ENCODE measurements at regions not wholly inside any gene's neighbourhood (a gene's known extent, or its start where the extent isn't known, plus 50 kb on each side); places are given as distances from the start of the nearest gene placed in this dataset.
"Not testable (repeated sequence)": the region's sequence is repeated elsewhere in the genome, so short reads cannot be mapped to it uniquely, and the experiment has no call there.

- H3K27ac ChIP-seq (replicated peaks); H3K36me3 ChIP-seq; H3K4me1 ChIP-seq; H3K27me3 ChIP-seq (ENCODE audit: low read depth); H3K9me3 ChIP-seq (replicated peaks); intact Hi-C loops (cut with micrococcal nuclease); H3K4me3 ChIP-seq: not testable (repeated sequence)
- peak; percentile 38 for DNase-seq
- TF ChIP-seq CTCF (IDR thresholded peaks at IDR 0.05; ENCODE audit: borderline replicate concordance): peak; percentile 29
Measured at GRCh38 chr1:181247-182216, 269.9 kb downstream of the OR4F29 start.

DNA sequence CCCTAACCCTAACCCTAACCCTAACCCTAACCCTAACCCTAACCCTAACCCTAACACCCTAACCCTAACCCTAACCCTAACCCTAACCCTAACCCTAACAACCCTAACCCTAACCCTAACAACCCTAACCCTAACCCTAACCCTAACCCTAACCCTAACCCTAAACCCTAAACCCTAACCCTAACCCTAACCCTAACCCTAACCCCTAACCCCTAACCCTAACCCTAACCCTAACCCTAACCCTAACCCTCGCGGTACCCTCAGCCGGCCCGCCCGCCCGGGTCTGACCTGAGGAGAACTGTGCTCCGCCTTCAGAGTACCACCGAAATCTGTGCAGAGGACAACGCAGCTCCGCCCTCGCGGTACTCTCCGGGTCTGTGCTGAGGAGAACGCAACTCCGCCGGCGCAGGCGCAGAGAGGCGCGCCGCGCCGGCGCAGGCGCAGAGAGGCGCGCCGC, 270.7 kb downstream of the OR4F29 start:
- DNase-seq; H3K27ac ChIP-seq (replicated peaks); H3K27me3 ChIP-seq (ENCODE audit: low read depth); H3K9me3 ChIP-seq (replicated peaks); intact Hi-C loops (cut with micrococcal nuclease); H3K4me3 ChIP-seq; H3K36me3 ChIP-seq; H3K4me1 ChIP-seq: not testable (repeated sequence)

GRCh38 chr1:138842-139241, 312.6 kb downstream of the OR4F29 start:
- intact Hi-C loops (cut with micrococcal nuclease); DNase-seq: not testable (repeated sequence)

GRCh38 chr1:137664-138063, 313.8 kb downstream of the OR4F29 start:
- DNase-seq; intact Hi-C loops (cut with micrococcal nuclease); H3K36me3 ChIP-seq; H3K9me3 ChIP-seq (replicated peaks); H3K27me3 ChIP-seq (ENCODE audit: low read depth); H3K27ac ChIP-seq (replicated peaks); H3K4me3 ChIP-seq; H3K4me1 ChIP-seq: not testable (repeated sequence)

More at GRCh38 chr1:138842-139241, 312.6 kb downstream of the OR4F29 start:
- not testable (repeated sequence) for H3K36me3 ChIP-seq; H3K4me1 ChIP-seq; H3K4me3 ChIP-seq; H3K27ac ChIP-seq (replicated peaks); H3K27me3 ChIP-seq (ENCODE audit: low read depth); H3K9me3 ChIP-seq (replicated peaks)

DNA sequence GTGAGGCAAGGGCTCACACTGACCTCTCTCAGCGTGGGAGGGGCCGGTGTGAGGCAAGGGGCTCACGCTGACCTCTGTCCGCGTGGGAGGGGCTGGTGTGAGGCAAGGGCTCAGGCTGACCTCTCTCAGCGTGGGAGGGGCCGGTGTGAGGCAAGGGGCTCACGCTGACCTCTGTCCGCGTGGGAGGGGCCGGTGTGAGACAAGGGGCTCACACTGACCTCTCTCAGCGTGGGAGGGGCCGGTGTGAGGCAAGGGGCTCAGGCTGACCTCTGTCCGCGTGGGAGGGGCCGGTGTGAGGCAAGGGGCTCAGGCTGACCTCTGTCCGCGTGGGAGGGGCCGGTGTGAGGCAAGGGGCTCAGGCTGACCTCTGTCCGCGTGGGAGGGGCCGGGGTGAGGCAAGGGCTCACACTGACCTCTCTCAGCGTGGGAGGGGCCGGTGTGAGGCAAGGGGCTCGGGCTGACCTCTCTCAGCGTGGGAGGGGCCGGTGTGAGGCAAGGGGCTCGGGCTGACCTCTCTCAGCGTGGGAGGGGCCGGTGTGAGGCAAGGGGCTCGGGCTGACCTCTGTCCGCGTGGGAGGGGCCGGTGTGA, 315.0 kb downstream of the OR4F29 start:
- H3K4me1 ChIP-seq; intact Hi-C loops (cut with micrococcal nuclease); DNase-seq; H3K27me3 ChIP-seq (ENCODE audit: low read depth); H3K27ac ChIP-seq (replicated peaks); H3K4me3 ChIP-seq; H3K9me3 ChIP-seq (replicated peaks); H3K36me3 ChIP-seq: not testable (repeated sequence)

GRCh38 chr1:134936-135335, 316.5 kb downstream of the OR4F29 start:
- H3K9me3 ChIP-seq (replicated peaks); H3K4me1 ChIP-seq; DNase-seq; intact Hi-C loops (cut with micrococcal nuclease); H3K27ac ChIP-seq (replicated peaks); H3K36me3 ChIP-seq; H3K27me3 ChIP-seq (ENCODE audit: low read depth); H3K4me3 ChIP-seq: not testable (repeated sequence)

GRCh38 chr1:118440-118839, 333.0 kb downstream of the OR4F29 start:
- intact Hi-C loops (cut with micrococcal nuclease); H3K9me3 ChIP-seq (replicated peaks); H3K36me3 ChIP-seq; H3K4me3 ChIP-seq; H3K27ac ChIP-seq (replicated peaks); H3K27me3 ChIP-seq (ENCODE audit: low read depth); H3K4me1 ChIP-seq; DNase-seq: not testable (repeated sequence)

DNA sequence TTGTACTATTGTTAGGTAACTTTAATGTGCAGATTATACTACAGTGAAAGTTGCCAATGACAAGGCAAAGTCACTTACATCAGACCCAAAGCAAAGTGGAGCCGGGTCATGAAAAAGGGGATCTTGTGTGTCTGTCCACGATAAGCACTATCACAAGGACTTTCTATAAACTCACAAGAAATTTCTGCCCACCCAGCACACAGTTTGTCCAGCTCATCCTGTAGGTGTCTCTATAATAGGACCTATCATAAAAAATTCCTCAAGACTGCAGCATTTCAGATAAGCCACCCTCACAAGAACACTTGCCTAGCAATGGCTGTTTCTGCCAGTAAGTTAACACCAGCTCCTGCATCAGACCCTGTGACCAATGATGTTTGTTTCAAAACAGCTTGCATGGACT, 335.9 kb downstream of the OR4F29 start:
- DNase-seq; H3K36me3 ChIP-seq; H3K4me1 ChIP-seq; H3K27ac ChIP-seq (replicated peaks); H3K9me3 ChIP-seq (replicated peaks); H3K4me3 ChIP-seq; H3K27me3 ChIP-seq (ENCODE audit: low read depth); intact Hi-C loops (cut with micrococcal nuclease): not testable (repeated sequence)

GRCh38 chr1:104776-105175, 346.7 kb downstream of the OR4F29 start:
- H3K4me3 ChIP-seq; H3K27me3 ChIP-seq (ENCODE audit: low read depth); H3K27ac ChIP-seq (replicated peaks); H3K9me3 ChIP-seq (replicated peaks); DNase-seq; intact Hi-C loops (cut with micrococcal nuclease); H3K4me1 ChIP-seq; H3K36me3 ChIP-seq: not testable (repeated sequence)

DNA sequence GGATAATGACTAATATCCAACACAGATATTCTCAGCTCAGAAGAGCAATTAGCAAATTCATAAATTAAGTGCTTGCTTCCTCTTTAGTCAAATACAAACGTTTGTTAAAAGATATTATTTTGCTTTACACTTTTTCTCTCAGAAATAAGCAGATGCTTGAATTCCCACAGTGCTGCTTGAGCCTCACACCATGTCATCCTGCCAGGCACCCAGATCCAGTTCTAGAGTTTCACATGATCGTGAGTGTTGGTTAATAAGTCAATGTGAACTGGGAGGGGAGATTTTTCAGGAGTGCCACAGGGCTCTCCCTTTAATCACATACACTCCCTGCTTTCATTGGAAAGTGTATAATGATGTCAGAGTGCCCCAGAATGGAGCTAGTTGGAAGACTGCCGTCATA, 352.0 kb downstream of the OR4F29 start:
- DNase-seq; H3K27ac ChIP-seq (replicated peaks); H3K4me3 ChIP-seq; H3K9me3 ChIP-seq (replicated peaks); H3K4me1 ChIP-seq; H3K27me3 ChIP-seq (ENCODE audit: low read depth); intact Hi-C loops (cut with micrococcal nuclease); H3K36me3 ChIP-seq: not testable (repeated sequence)

GRCh38 chr1:98811-99210, 352.7 kb downstream of the OR4F29 start:
- DNase-seq; H3K4me3 ChIP-seq; H3K9me3 ChIP-seq (replicated peaks); H3K36me3 ChIP-seq; H3K4me1 ChIP-seq; H3K27me3 ChIP-seq (ENCODE audit: low read depth); intact Hi-C loops (cut with micrococcal nuclease); H3K27ac ChIP-seq (replicated peaks): not testable (repeated sequence)

GRCh38 chr1:91279-91678, 360.2 kb downstream of the OR4F29 start:
- H3K27ac ChIP-seq (replicated peaks); DNase-seq; H3K4me3 ChIP-seq; intact Hi-C loops (cut with micrococcal nuclease); H3K4me1 ChIP-seq; H3K27me3 ChIP-seq (ENCODE audit: low read depth); H3K36me3 ChIP-seq; H3K9me3 ChIP-seq (replicated peaks): not testable (repeated sequence)

- H3K27ac ChIP-seq (replicated peaks); H3K27me3 ChIP-seq (ENCODE audit: low read depth); H3K4me1 ChIP-seq; H3K36me3 ChIP-seq; H3K4me3 ChIP-seq; intact Hi-C loops (cut with micrococcal nuclease); DNase-seq; H3K9me3 ChIP-seq (replicated peaks): not testable (repeated sequence)
Measured at GRCh38 chr1:88110-88509, 363.4 kb downstream of the OR4F29 start.

Measured in left ventricle myocardium inferior (tissue), 1 donor.